B cell (primary cell): ENCODE measurements at regions not wholly inside any gene's neighbourhood (a gene's known extent, or its start where the extent isn't known, plus 50 kb on each side); places are given as distances from the start of the nearest gene placed in this dataset.

Source experiments
- EZH2 ChIP-seq: IDR thresholded peaks from 2 replicates; pipeline ENCODE4 v1.6.1; 2012; ENCODE audit warnings: borderline replicate concordance, low read depth, mild to moderate bottlenecking, moderate library complexity, low read length; ENCODE audit not compliant: insufficient read depth, poor library complexity, severe bottlenecking
- TF ChIP-seq, protein P1 (sequence below): fragments of 200-600 bp; IDR thresholded peaks from one replicate; pipeline ENCODE4 v1.8.0; 2022; ENCODE audit warnings: antibody characterized with exemption, mild to moderate bottlenecking

DNA sequence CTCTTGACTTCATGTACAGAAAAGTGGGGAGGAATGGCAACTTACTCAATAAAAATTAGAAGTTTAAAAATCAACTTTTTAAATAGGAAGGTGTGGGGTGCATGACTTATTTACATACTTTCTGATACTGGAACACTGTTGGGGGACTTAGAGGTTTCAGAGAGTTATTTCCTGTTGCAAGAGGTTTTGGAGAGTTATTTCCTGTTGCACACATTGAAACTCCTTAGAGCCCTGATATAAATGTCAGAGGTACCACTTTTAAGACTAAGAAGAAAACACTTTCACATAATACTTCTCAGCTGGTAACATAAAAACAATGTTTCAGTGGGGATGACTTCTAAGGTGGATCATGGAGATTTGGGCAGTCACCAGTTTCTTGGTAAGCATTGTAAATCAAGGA lies 579.9 kb downstream of the MMUT start:
- TF ChIP-seq, protein P1, sequence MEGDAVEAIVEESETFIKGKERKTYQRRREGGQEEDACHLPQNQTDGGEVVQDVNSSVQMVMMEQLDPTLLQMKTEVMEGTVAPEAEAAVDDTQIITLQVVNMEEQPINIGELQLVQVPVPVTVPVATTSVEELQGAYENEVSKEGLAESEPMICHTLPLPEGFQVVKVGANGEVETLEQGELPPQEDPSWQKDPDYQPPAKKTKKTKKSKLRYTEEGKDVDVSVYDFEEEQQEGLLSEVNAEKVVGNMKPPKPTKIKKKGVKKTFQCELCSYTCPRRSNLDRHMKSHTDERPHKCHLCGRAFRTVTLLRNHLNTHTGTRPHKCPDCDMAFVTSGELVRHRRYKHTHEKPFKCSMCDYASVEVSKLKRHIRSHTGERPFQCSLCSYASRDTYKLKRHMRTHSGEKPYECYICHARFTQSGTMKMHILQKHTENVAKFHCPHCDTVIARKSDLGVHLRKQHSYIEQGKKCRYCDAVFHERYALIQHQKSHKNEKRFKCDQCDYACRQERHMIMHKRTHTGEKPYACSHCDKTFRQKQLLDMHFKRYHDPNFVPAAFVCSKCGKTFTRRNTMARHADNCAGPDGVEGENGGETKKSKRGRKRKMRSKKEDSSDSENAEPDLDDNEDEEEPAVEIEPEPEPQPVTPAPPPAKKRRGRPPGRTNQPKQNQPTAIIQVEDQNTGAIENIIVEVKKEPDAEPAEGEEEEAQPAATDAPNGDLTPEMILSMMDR: no peak
- no peak for TF ChIP-seq EZH2
